ENCODE measurements at regions not wholly inside any gene's neighbourhood (a gene's known extent, or its start where the extent isn't known, plus 50 kb on each side); places are given as distances from the start of the nearest gene placed in this dataset.

GRCh38 chr5:91441082-91441481, 58.0 kb upstream of the ARRDC3 start:
- TF ChIP-seq CTCF (IDR thresholded peaks at IDR 0.05; ENCODE audit: insufficient read depth, low read length) (no peak), REST (IDR thresholded peaks at IDR 0.05; ENCODE audit: insufficient replicate concordance, low read depth) (no peak), GABPA (IDR thresholded peaks at IDR 0.05; ENCODE audit: low read depth) (no peak), POLR2AphosphoS5 (IDR thresholded peaks at IDR 0.05; ENCODE audit: low read depth) (no peak), SPI1 (IDR thresholded peaks at IDR 0.05; ENCODE audit: borderline replicate concordance, low read depth) (no peak)

Data from HL-60 (cell line).